ENCODE measurements at regions not wholly inside any gene's neighbourhood (a gene's known extent, or its start where the extent isn't known, plus 50 kb on each side); places are given as distances from the start of the nearest gene placed in this dataset.
"Not testable (repeated sequence)": the region's sequence is repeated elsewhere in the genome, so short reads cannot be mapped to it uniquely, and the experiment has no call there.

- no peak for DNase-seq (ENCODE audit: unreplicated experiment)
- ChIA-PET CTCF (no interaction called here), POLR2A (interaction anchor here (0.6 to 0.7 kb wide), 2 partner anchors 19 to 57 kb away, joined by 3 read pairs; no protein-coding TSS in a partner anchor)
- intact Hi-C loops (cut with micrococcal nuclease), result no loop called here
- H3K36me3 Mint-ChIP-seq (ENCODE audit: insufficient read depth, unreplicated experiment), result no peaks in the 10 kb centered on the region
- H3K27me3 Mint-ChIP-seq (ENCODE audit: insufficient read depth, unreplicated experiment), result no peaks in the 10 kb centered on the region
- no peak for TF ChIP-seq CTCF (IDR thresholded peaks at IDR 0.05; ENCODE audit: unreplicated experiment)
- H3K27ac Mint-ChIP-seq (ENCODE audit: low read depth, unreplicated experiment), result no peak overlapping the region
- H3K4me1 Mint-ChIP-seq (ENCODE audit: insufficient read depth, unreplicated experiment), result peaks cover 8% of the 10 kb centered on the region
- H3K9me3 Mint-ChIP-seq (ENCODE audit: unreplicated experiment), result no peaks in the 10 kb centered on the region
- BruUV-seq (replicated peaks), result no TSS peak
- H3K4me3 Mint-ChIP-seq (ENCODE audit: unreplicated experiment), result no peak overlapping the region
Measured at GRCh38 chr2:109676346-109676902, 62.3 kb downstream of the SOWAHC start.

- H3K36me3 Mint-ChIP-seq (ENCODE audit: insufficient read depth, unreplicated experiment); H3K9me3 Mint-ChIP-seq (ENCODE audit: unreplicated experiment); H3K27me3 Mint-ChIP-seq (ENCODE audit: insufficient read depth, unreplicated experiment); CTCF ChIA-PET; intact Hi-C loops (cut with micrococcal nuclease); H3K4me3 Mint-ChIP-seq (ENCODE audit: unreplicated experiment); H3K27ac Mint-ChIP-seq (ENCODE audit: low read depth, unreplicated experiment); DNase-seq (ENCODE audit: unreplicated experiment); BruUV-seq (replicated peaks); H3K4me1 Mint-ChIP-seq (ENCODE audit: insufficient read depth, unreplicated experiment): not testable (repeated sequence)
- POLR2A ChIA-PET, result interaction anchor here (0.7 kb wide), 1 partner anchor 57 kb away, joined by 3 read pairs; no protein-coding TSS in a partner anchor
Measured at GRCh38 chr2:109677121-109677731, 63.1 kb downstream of the SOWAHC start.

- CTCF ChIA-PET, result no interaction called here
- H3K4me3 Mint-ChIP-seq (ENCODE audit: unreplicated experiment), result no peak overlapping the region
- TF ChIP-seq CTCF (IDR thresholded peaks at IDR 0.05; ENCODE audit: unreplicated experiment), result no peak
- BruUV-seq (replicated peaks), result no TSS peak
- H3K27ac Mint-ChIP-seq (ENCODE audit: low read depth, unreplicated experiment), result no peak overlapping the region
- POLR2A ChIA-PET, result no interaction called here
- no peaks in the 10 kb centered on the region for H3K9me3 Mint-ChIP-seq (ENCODE audit: unreplicated experiment)
- no peak for DNase-seq (ENCODE audit: unreplicated experiment)
- H3K4me1 Mint-ChIP-seq (ENCODE audit: insufficient read depth, unreplicated experiment), result peaks cover 8% of the 10 kb centered on the region
- H3K36me3 Mint-ChIP-seq (ENCODE audit: insufficient read depth, unreplicated experiment), result no peaks in the 10 kb centered on the region
- intact Hi-C loops (cut with micrococcal nuclease), result no loop called here
- no peaks in the 10 kb centered on the region for H3K27me3 Mint-ChIP-seq (ENCODE audit: insufficient read depth, unreplicated experiment)
Measured at GRCh38 chr2:109677835-109678580, 63.8 kb downstream of the SOWAHC start.

GRCh38 chr2:109678724-109679201, 64.6 kb downstream of the SOWAHC start:
- POLR2A ChIA-PET; BruUV-seq (replicated peaks); H3K27me3 Mint-ChIP-seq (ENCODE audit: insufficient read depth, unreplicated experiment); H3K27ac Mint-ChIP-seq (ENCODE audit: low read depth, unreplicated experiment); H3K4me3 Mint-ChIP-seq (ENCODE audit: unreplicated experiment); H3K4me1 Mint-ChIP-seq (ENCODE audit: insufficient read depth, unreplicated experiment); H3K9me3 Mint-ChIP-seq (ENCODE audit: unreplicated experiment); H3K36me3 Mint-ChIP-seq (ENCODE audit: insufficient read depth, unreplicated experiment); DNase-seq (ENCODE audit: unreplicated experiment); intact Hi-C loops (cut with micrococcal nuclease): not testable (repeated sequence)
- CTCF ChIA-PET, result interaction anchor here (0.8 kb wide), 1 partner anchor 33 kb away, joined by 3 read pairs; no protein-coding TSS in a partner anchor

- Mint-ChIP-seq H3K4me1 (ENCODE audit: insufficient read depth, unreplicated experiment) (peaks cover 8% of the 10 kb centered on the region), H3K36me3 (ENCODE audit: insufficient read depth, unreplicated experiment) (no peaks in the 10 kb centered on the region), H3K27me3 (ENCODE audit: insufficient read depth, unreplicated experiment) (no peaks in the 10 kb centered on the region), H3K9me3 (ENCODE audit: unreplicated experiment) (no peaks in the 10 kb centered on the region), H3K27ac (ENCODE audit: low read depth, unreplicated experiment) (no peak overlapping the region), H3K4me3 (ENCODE audit: unreplicated experiment) (no peak overlapping the region)
- intact Hi-C loops (cut with micrococcal nuclease), result no loop called here
- DNase-seq (ENCODE audit: unreplicated experiment), result no peak
- no peak for TF ChIP-seq CTCF (IDR thresholded peaks at IDR 0.05; ENCODE audit: unreplicated experiment)
- no TSS peak for BruUV-seq (replicated peaks)
- ChIA-PET POLR2A (no interaction called here), CTCF (interaction anchor here (0.8 kb wide), 1 partner anchor 34 kb away, joined by 3 read pairs; no protein-coding TSS in a partner anchor)
Measured at GRCh38 chr2:109679225-109679624, 65.1 kb downstream of the SOWAHC start.

Measured in MCF 10A (cell line).